Mucosa of descending colon (tissue), 3 donors: ENCODE measurements at regions not wholly inside any gene's neighbourhood (a gene's known extent, or its start where the extent isn't known, plus 50 kb on each side); places are given as distances from the start of the nearest gene placed in this dataset.

Source experiments
- ATAC-seq: fragments of 200-7000 bp; cut with Tn5 transposase; one replicate; pipeline ENCODE4 v1.9.1; 2020; ENCODE audit warnings: mild to moderate bottlenecking, moderate library complexity
- DNase-seq, 3 donors: peaks; one replicate each; pipeline ENCODE4 v3.0.0-alpha.2; 2020
- H3K36me3 ChIP-seq: fragments of 200-600 bp; one replicate; pipeline ENCODE4 v1.8.0; 2021; ENCODE audit warnings: low read depth, mild to moderate bottlenecking
- H3K4me1 ChIP-seq: fragments of 200-600 bp; one replicate; pipeline ENCODE4 v1.8.0; 2021; ENCODE audit warnings: low read depth, mild to moderate bottlenecking
- H3K4me3 ChIP-seq: fragments of 200-600 bp; one replicate; pipeline ENCODE4 v1.8.0; 2021; ENCODE audit warnings: mild to moderate bottlenecking
- H3K9me3 ChIP-seq: fragments of 200-600 bp; one replicate; pipeline ENCODE4 v1.8.0; 2021; ENCODE audit warnings: mild to moderate bottlenecking
- intact Hi-C, 2 donors: fragments of 100-400 bp; cut with DNase I in 1 of 2; cut with micrococcal nuclease in 1 of 2; formaldehyde crosslinking; loops; one replicate each; pipeline versions ENCODE4 v1.11.0 to v1.11.1; 2022; cut with DNase I, micrococcal nuclease
- TF ChIP-seq, protein P1 (sequence below): fragments of 200-600 bp; IDR thresholded peaks from one replicate; pipeline ENCODE4 v1.8.0; 2022; ENCODE audit warnings: antibody characterized with exemption, mild to moderate bottlenecking
- donor health status: DM: no; HTN: no; CAD: no; lungs with moderate emphysema.
- donor health status: DM: no; HTN: no; CAD: no.
- donor health status: DM: no; HTN: yes; CAD: no.

- Histone ChIP-seq H3K9me3 (no peaks in the 10 kb centered on the region), H3K36me3 (no peaks in the 10 kb centered on the region), H3K4me1 (no peaks in the 10 kb centered on the region), H3K4me3 (no peak overlapping the region)
- TF ChIP-seq, protein P1, sequence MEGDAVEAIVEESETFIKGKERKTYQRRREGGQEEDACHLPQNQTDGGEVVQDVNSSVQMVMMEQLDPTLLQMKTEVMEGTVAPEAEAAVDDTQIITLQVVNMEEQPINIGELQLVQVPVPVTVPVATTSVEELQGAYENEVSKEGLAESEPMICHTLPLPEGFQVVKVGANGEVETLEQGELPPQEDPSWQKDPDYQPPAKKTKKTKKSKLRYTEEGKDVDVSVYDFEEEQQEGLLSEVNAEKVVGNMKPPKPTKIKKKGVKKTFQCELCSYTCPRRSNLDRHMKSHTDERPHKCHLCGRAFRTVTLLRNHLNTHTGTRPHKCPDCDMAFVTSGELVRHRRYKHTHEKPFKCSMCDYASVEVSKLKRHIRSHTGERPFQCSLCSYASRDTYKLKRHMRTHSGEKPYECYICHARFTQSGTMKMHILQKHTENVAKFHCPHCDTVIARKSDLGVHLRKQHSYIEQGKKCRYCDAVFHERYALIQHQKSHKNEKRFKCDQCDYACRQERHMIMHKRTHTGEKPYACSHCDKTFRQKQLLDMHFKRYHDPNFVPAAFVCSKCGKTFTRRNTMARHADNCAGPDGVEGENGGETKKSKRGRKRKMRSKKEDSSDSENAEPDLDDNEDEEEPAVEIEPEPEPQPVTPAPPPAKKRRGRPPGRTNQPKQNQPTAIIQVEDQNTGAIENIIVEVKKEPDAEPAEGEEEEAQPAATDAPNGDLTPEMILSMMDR, result no peak
- no peak for DNase-seq
- intact Hi-C loops, result no loop called here
- no peak for ATAC-seq
Observed at GRCh38 chr13:70432276-70432805, 324.1 kb upstream of the KLHL1 start.

- TF ChIP-seq, protein P1, result no peak
- no peak for ATAC-seq
- intact Hi-C loops, result no loop called here
- Histone ChIP-seq H3K9me3 (no peaks in the 10 kb centered on the region), H3K4me3 (no peak overlapping the region), H3K36me3 (no peaks in the 10 kb centered on the region), H3K4me1 (no peaks in the 10 kb centered on the region)
- no peak for DNase-seq
Observed at GRCh38 chr13:70430256-70430655, 322.0 kb upstream of the KLHL1 start.

DNA sequence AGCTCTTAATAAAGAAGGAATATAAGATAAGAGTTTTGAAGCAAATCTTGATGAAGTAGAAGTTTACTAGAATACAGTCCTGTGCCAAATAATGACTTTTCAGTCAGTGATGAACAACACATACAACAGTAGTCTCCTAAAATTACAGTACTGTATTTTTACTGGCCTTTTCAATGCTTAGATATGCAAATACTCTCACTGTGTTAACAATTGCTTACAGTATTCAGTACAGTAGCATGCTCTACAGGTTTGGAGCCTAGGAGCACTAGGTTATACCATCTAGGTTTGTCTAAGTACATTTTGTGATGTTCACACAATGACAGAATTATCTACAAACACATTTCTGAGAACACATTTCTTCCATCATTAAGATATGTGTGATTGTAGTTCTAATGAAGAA lies 316.7 kb upstream of the KLHL1 start:
- intact Hi-C loops, result no loop called here
- ATAC-seq (no peak), DNase-seq (no peak)
- Histone ChIP-seq H3K36me3 (no peaks in the 10 kb centered on the region), H3K4me3 (no peak overlapping the region), H3K9me3 (no peaks in the 10 kb centered on the region), H3K4me1 (no peaks in the 10 kb centered on the region)
- TF ChIP-seq, protein P1, result no peak

DNA sequence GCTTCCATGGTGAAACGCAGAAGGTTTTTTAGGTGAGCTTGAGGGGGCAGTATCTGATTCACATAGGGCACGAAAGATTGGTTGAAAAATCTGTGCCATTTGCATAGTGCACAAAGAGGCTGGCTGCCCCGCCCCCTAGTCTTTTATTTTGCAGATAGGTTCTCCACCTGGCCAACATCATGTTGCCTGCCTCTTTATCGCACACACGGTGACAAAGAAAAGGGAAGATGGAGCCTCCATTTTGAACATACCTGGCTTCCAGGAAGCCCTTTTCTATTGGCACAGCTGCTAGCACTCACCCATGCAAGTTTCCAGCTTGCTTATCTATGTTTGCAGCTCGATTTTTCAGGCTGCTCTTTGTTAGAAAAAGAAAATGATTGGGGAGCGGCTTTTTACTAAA lies 316.2 kb upstream of the KLHL1 start:
- no peaks in the 10 kb centered on the region for H3K9me3 ChIP-seq
- TF ChIP-seq, protein P1, result no peak
- H3K4me3 ChIP-seq, result no peak overlapping the region
- intact Hi-C loops, result no loop called here
- H3K4me1 ChIP-seq, result no peaks in the 10 kb centered on the region
- ATAC-seq (no peak), DNase-seq (no peak)
- no peaks in the 10 kb centered on the region for H3K36me3 ChIP-seq

DNA sequence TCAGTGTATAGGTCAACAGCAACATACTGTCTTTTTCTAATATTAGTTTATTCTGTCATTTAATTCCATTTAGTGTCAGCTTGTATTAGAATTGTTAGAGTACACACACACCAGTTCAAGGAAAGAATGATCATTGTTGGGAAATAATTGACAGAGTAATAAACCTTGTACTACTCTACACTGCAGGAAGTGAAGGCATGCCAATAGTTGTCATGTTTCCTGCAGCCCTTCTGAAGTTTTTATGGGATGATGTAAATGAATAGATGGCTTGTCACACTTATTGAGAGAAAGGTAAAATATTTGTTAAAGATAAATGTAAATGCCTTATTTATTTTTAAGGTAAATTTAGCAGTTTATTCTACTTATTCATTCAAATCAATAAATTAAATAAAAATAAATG lies 306.9 kb upstream of the KLHL1 start:
- TF ChIP-seq, protein P1, result no peak
- intact Hi-C loops, result no loop called here
- H3K4me3 ChIP-seq, result no peak overlapping the region
- DNase-seq, result peak in 1 of 3 donors; percentile 30
- ATAC-seq, result peak; percentile 99
- peaks cover 4% of the 10 kb centered on the region for H3K4me1 ChIP-seq
- H3K9me3 ChIP-seq, result no peaks in the 10 kb centered on the region
- no peaks in the 10 kb centered on the region for H3K36me3 ChIP-seq

DNA sequence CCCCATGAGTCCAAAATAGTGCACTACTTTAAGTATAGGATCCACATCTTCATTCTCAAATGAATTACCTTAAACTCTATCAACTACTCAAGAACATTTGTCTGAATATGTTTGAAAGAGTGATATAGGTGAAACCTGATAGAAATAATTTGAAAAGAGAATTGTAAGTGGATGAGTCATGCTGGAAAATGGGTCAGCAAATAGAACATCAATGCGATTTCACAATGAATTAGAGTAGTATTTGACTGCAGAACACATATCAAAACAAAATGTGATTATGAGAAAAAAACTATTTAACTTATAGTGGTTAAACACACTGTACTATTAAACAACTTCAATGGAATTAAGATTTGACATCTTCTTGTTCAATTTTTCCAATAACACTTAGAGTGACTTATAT lies 300.6 kb upstream of the KLHL1 start:
- no peaks in the 10 kb centered on the region for H3K9me3 ChIP-seq
- no peak for ATAC-seq
- TF ChIP-seq, protein P1, result no peak
- no peaks in the 10 kb centered on the region for H3K4me1 ChIP-seq
- H3K36me3 ChIP-seq, result no peaks in the 10 kb centered on the region
- DNase-seq, result no peak
- H3K4me3 ChIP-seq, result no peak overlapping the region
- intact Hi-C loops, result no loop called here
